IPS DF 6.9 (cell line): ENCODE measurements at regions not wholly inside any gene's neighbourhood (a gene's known extent, or its start where the extent isn't known, plus 50 kb on each side); places are given as distances from the start of the nearest gene placed in this dataset.

Experiments
- DNase-seq: peaks from one replicate; pipeline ENCODE4 v3.0.0-alpha.2; 2013; ENCODE audit warnings: low read depth, low spot score
- H3K27ac ChIP-seq: one replicate; pipeline ENCODE4 v1.5.1; 2013; ENCODE audit warnings: low read length, control low read depth
- H3K27me3 ChIP-seq: 2 replicates; pipeline ENCODE4 v1.6.1; 2013; ENCODE audit warnings: mild to moderate bottlenecking, low read length; ENCODE audit not compliant: control insufficient read depth, insufficient read depth
- H3K36me3 ChIP-seq: 2 replicates; pipeline ENCODE4 v1.6.1; 2013; ENCODE audit warnings: low read length; ENCODE audit not compliant: control insufficient read depth, insufficient read depth
- H3K4me1 ChIP-seq: 2 replicates; pipeline ENCODE4 v1.6.1; 2013; ENCODE audit warnings: low read length; ENCODE audit not compliant: control insufficient read depth, insufficient read depth
- H3K4me3 ChIP-seq: 2 replicates; pipeline ENCODE4 v1.5.1; 2013; ENCODE audit warnings: mild to moderate bottlenecking, low read length
- H3K9me3 ChIP-seq: 2 replicates; pipeline ENCODE4 v1.6.1; 2013; ENCODE audit warnings: low read length, inconsistent platforms; ENCODE audit not compliant: control insufficient read depth, insufficient read depth
- WGBS: extraction: QIAGEN DNeasy Blood & Tissue Kit; methylation state at CpG from one replicate; pipeline ENCODE4 v1.1.7; 2013; ENCODE audit warnings: mixed read lengths, missing lambda C conversion rate; ENCODE audit not compliant: insufficient read length, insufficient coverage; 5-methylcytosine and 5-hydroxymethylcytosine counted together

DNA sequence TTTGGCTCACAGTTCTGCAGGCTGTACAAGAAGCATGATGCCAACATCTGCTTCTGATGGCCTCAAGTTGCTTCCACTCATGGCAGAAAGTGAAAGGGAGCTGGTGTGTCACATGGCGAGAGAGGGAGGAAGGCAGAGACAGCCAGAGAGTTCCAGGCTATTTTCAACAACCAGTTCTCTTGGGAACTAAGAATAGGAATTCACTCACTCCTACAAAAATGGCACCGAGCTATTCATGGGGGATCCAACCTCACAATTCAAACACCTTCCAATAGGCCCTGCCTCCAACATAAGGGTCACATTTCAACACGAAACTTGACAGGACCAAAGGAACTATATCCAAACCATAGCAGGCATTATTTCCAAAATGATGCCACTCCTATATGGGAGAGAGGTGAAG lies 299.5 kb upstream of the TGFBR2 start:
- WGBS = no CpG with 5 or more reads among the region's 3 CpGs
- Histone ChIP-seq H3K27me3 (no peaks in the 10 kb centered on the region), H3K9me3 (no peaks in the 10 kb centered on the region), H3K4me1 (no peaks in the 10 kb centered on the region), H3K27ac (no peak overlapping the region), H3K36me3 (no peaks in the 10 kb centered on the region), H3K4me3 (no peak overlapping the region)
- DNase-seq = no peak

GRCh38 chr3:30307372-30307950 lies 298.9 kb upstream of the TGFBR2 start:
- DNase-seq = no peak
- Histone ChIP-seq H3K4me1 (no peaks in the 10 kb centered on the region), H3K27me3 (no peaks in the 10 kb centered on the region), H3K9me3 (no peaks in the 10 kb centered on the region), H3K36me3 (no peaks in the 10 kb centered on the region), H3K27ac (no peak overlapping the region), H3K4me3 (no peak overlapping the region)

DNA sequence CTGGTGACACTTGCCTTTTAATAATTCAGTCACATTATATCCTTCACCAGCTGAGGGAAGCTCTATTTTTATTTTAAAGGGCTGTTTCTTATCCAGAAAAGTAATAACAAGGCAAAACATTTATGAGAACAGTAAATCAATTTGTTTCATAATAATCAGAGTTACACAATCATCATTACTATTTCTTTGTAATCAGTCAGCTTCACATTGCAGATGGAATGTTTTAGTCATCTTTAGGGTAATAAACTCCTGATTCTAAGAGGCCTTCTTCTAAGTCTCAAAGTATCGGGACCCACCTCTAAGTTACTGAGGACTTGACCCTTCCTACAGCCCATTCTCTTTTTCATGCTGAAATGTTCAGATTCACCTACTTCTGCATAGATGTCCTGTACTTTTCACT lies 298.3 kb upstream of the TGFBR2 start:
- no peak overlapping the region for H3K27ac ChIP-seq
- no peaks in the 10 kb centered on the region for H3K4me1 ChIP-seq
- no peak for DNase-seq
- no peaks in the 10 kb centered on the region for H3K36me3 ChIP-seq
- H3K9me3 ChIP-seq = no peaks in the 10 kb centered on the region
- WGBS = no CpG with 5 or more reads among the region's 1 CpG
- no peak overlapping the region for H3K4me3 ChIP-seq
- H3K27me3 ChIP-seq = no peaks in the 10 kb centered on the region

DNA sequence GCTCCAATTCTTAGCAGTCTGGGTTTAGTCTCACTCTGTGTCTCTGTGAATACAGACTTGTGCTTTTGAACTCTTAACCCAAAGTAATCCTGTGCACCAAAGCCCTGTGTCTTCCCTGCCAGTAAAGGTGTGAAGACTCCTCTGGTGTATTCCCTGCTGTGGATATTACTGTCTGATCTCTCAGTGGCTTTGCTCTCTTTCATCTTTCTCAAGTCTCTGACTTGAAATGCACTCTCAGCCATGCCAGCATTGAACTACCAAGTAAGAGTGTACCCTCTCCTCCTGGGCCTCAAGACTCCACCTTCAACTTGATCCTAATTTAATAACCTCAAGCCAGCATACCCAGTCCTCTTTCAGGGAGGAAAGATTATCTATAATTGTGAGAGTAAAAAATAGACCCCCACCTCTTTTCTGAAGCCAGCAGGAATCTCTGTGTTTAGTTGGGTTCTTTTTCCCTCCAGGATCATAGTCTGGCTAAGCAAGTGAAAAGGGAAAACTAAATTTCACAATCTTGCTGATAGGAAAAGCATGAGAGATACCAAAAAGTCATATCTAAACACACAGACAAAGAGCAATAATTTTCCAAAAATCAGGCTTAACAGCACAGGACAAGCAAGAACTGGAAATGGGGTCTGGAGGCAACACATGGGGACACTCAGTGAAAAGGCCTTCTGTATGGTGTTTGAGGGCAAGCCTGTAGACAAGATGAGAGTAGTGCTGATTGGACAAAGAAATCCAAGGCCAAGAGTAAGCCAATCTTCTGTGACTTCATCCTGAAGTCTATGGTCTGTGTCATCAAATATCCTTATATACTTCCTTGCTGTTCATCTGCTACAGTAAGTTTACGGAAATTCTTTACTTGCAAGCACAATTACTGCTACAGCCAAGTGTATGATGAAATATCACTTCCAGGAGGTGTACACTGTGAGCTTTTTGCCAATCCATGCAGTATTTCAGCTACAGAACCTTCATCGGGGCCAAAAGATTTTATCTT lies 296.1 kb upstream of the TGFBR2 start:
- H3K27me3 ChIP-seq = no peaks in the 10 kb centered on the region
- DNase-seq = no peak
- H3K9me3 ChIP-seq = no peaks in the 10 kb centered on the region
- no peak overlapping the region for H3K27ac ChIP-seq
- no peak overlapping the region for H3K4me3 ChIP-seq
- no CpG with 5 or more reads among the region's 2 CpGs for WGBS
- no peaks in the 10 kb centered on the region for H3K36me3 ChIP-seq
- no peaks in the 10 kb centered on the region for H3K4me1 ChIP-seq

GRCh38 chr3:30311781-30312180 lies 294.6 kb upstream of the TGFBR2 start:
- H3K27me3 ChIP-seq = no peaks in the 10 kb centered on the region
- no peak for DNase-seq
- WGBS = no CpG with 5 or more reads among the region's 4 CpGs

GRCh38 chr3:30313840-30314239 lies 292.6 kb upstream of the TGFBR2 start:
- no CpG with 5 or more reads among the region's 2 CpGs for WGBS

More at GRCh38 chr3:30311781-30312180, 294.6 kb upstream of the TGFBR2 start:
- no peaks in the 10 kb centered on the region for H3K4me1 ChIP-seq
- H3K36me3 ChIP-seq = no peaks in the 10 kb centered on the region
- H3K27ac ChIP-seq = no peak overlapping the region
- no peaks in the 10 kb centered on the region for H3K9me3 ChIP-seq
- no peak overlapping the region for H3K4me3 ChIP-seq

DNA sequence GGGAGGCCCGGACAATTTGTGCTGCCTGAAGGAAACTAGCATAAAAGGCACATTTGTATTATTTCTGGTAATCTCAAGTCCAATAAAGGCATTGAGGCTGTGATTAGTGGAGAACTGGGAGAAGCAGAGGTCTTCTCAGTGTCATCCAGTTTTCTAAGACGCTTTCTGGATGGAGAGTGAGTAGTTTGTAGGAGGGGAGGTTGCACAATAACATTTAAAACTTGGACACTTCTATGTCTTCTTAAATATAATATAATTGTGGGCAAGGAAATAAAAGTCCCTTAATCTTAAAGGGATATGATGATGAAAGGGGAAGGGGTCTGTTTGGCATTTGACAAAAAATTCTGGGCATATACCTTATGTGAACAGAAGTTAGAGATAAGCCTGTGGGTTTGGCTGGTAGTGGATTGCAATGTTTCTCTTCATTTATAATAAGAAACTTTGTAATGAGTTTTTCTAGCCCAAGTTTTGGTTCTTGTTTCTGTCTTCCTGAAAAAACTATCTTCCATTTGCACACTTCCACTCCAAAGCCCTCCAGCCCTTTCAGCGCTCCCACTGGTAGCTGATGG lies 291.6 kb upstream of the TGFBR2 start:
- Histone ChIP-seq H3K27ac (no peak overlapping the region), H3K27me3 (no peaks in the 10 kb centered on the region), H3K36me3 (no peaks in the 10 kb centered on the region), H3K4me1 (no peaks in the 10 kb centered on the region), H3K4me3 (no peak overlapping the region), H3K9me3 (no peaks in the 10 kb centered on the region; the same call in 1 of the 2 replicates)
- DNase-seq = no peak
- no CpG with 5 or more reads among the region's 3 CpGs for WGBS

More at GRCh38 chr3:30313840-30314239, 292.6 kb upstream of the TGFBR2 start:
- Histone ChIP-seq H3K4me3 (no peak overlapping the region), H3K36me3 (no peaks in the 10 kb centered on the region), H3K27ac (no peak overlapping the region), H3K27me3 (no peaks in the 10 kb centered on the region), H3K4me1 (no peaks in the 10 kb centered on the region), H3K9me3 (no peaks in the 10 kb centered on the region; the same call in 1 of the 2 replicates)
- DNase-seq = no peak

GRCh38 chr3:30315447-30315846 lies 291.0 kb upstream of the TGFBR2 start:
- Histone ChIP-seq H3K9me3 (no peaks in the 10 kb centered on the region; the same call in 1 of the 2 replicates), H3K4me1 (no peaks in the 10 kb centered on the region), H3K27me3 (no peaks in the 10 kb centered on the region), H3K36me3 (no peaks in the 10 kb centered on the region), H3K27ac (no peak overlapping the region), H3K4me3 (no peak overlapping the region)
- no CpG with 5 or more reads among the region's 3 CpGs for WGBS
- no peak for DNase-seq

DNA sequence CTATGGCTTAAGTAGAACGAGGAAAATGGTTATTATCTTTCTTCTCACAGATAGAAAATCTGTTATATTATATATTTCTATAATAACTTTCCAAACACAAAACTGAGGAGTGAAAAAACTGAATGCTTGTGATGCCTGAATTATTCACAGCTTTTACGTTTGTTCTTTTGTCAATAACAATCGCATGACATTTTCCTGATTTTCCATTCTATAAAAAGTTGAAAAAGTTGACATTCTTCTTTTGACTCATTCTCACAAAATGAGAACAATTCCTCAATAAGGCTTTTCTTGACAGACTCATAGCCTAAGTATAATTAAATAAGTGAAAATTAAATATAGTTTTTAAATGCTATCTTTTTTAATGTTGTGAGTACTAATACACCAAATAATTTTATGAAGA lies 288.8 kb upstream of the TGFBR2 start:
- Histone ChIP-seq H3K36me3 (no peaks in the 10 kb centered on the region), H3K4me1 (no peaks in the 10 kb centered on the region), H3K9me3 (no peaks in the 10 kb centered on the region; the same call in 1 of the 2 replicates), H3K27ac (no peak overlapping the region), H3K27me3 (no peaks in the 10 kb centered on the region), H3K4me3 (no peak overlapping the region)
- WGBS = no CpG with 5 or more reads among the region's 3 CpGs
- DNase-seq = no peak

DNA sequence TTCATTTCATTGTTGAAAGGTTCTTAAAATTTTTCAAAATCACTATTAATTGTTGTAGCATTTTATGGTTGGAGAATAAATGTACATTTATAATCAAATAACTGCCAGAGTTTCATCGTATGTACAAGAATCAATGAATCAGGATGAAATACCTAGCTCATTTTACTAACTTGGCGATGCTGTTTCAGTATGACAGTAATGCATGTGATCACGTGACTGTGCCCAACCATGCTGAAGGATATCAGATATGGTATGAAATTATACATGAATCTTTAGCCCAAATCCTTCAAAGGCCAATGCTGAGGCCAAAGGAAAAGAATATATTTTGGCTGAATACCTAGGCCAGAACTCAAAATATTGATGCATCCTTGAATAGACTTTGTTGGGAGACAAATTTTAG lies 288.3 kb upstream of the TGFBR2 start:
- no CpG with 5 or more reads among the region's 3 CpGs for WGBS
- H3K27ac ChIP-seq = no peak overlapping the region
- H3K4me1 ChIP-seq = no peaks in the 10 kb centered on the region
- no peaks in the 10 kb centered on the region; the same call in 1 of the 2 replicates for H3K9me3 ChIP-seq
- no peak overlapping the region for H3K4me3 ChIP-seq
- no peaks in the 10 kb centered on the region for H3K27me3 ChIP-seq
- no peak for DNase-seq
- no peaks in the 10 kb centered on the region for H3K36me3 ChIP-seq
